PC-9 (cell line): ENCODE measurements at regions not wholly inside any gene's neighbourhood (a gene's known extent, or its start where the extent isn't known, plus 50 kb on each side); places are given as distances from the start of the nearest gene placed in this dataset.

Experiments used
- BruUV-seq: library from RNA; stranded (reverse); fragments of 400-500 nt; replicated peaks from 2 replicates; lab custom pipeline; 2021; lab: Mats Ljungman, UMichigan
- CTCF ChIA-PET: fragments of 300-600 bp; sonication (Branson Sonifier 250); formaldehyde crosslinking; loops from one replicate; lab custom pipeline; 2022; ENCODE audit warnings: antibody characterized with exemption; lab: Charles Lee
- POLR2A ChIA-PET: fragments of 300-600 bp; sonication (Branson Sonifier 250); formaldehyde crosslinking; loops from one replicate; lab custom pipeline; 2022; ENCODE audit warnings: antibody characterized with exemption; ENCODE audit not compliant: unreplicated experiment; lab: Charles Lee
- DNase-seq, 2 experiments: peaks; one replicate each; pipeline versions ENCODE4 v3.0.0 to v3.0.0-alpha.2; 2015 to 2022; ENCODE audit warnings: mixed read lengths in 1 of 2
- H2AFZ ChIP-seq: fragments of 200-600 bp; sonication (generic); 2 replicates; pipeline ENCODE4 v1.8.1; 2017; ENCODE audit warnings: antibody characterized with exemption
- H3F3A ChIP-seq: fragments of 200-600 bp; sonication (generic); 2 replicates; pipeline ENCODE4 v1.8.1; 2017; ENCODE audit warnings: antibody characterized with exemption, mild to moderate bottlenecking, low read depth; ENCODE audit not compliant: insufficient read depth
- H3K27ac ChIP-seq: fragments of 200-600 bp; sonication (generic); 2 replicates; pipeline ENCODE4 v1.6.1; 2016; ENCODE audit warnings: mixed run types
- H3K27me3 ChIP-seq: fragments of 200-600 bp; sonication (generic); 2 replicates; pipeline ENCODE4 v1.6.1; 2016; ENCODE audit warnings: low read depth, mixed run types; ENCODE audit not compliant: insufficient read depth
- H3K36me3 ChIP-seq: fragments of 200-600 bp; sonication (generic); 2 replicates; pipeline ENCODE4 v1.6.1; 2016; ENCODE audit warnings: low read depth, mixed run types
- H3K4me1 ChIP-seq: fragments of 200-600 bp; sonication (generic); replicated peaks from 2 replicates; pipeline ENCODE4 v1.6.1; 2016; ENCODE audit warnings: mixed run types; ENCODE audit not compliant: insufficient read depth
- H3K4me2 ChIP-seq: fragments of 200-600 bp; sonication (generic); 2 replicates; pipeline ENCODE4 v1.6.1; 2017; ENCODE audit warnings: mixed run types
- H3K4me3 ChIP-seq: fragments of 200-600 bp; sonication (generic); 2 replicates; pipeline ENCODE4 v1.6.1; 2016; ENCODE audit warnings: mixed run types
- H3K79me2 ChIP-seq: fragments of 200-600 bp; sonication (generic); 2 replicates; pipeline ENCODE4 v1.6.1; 2017; ENCODE audit warnings: low read depth, mixed run types
- H3K9me2 ChIP-seq: fragments of 200-600 bp; sonication (generic); 2 replicates; pipeline ENCODE4 v1.8.1; 2017; ENCODE audit warnings: mild to moderate bottlenecking; ENCODE audit not compliant: insufficient read depth
- H3K9me3 ChIP-seq: fragments of 200-600 bp; sonication (generic); 2 replicates; pipeline ENCODE4 v1.8.1; 2016; ENCODE audit warnings: low read depth; ENCODE audit not compliant: insufficient read depth
- H4K20me1 ChIP-seq: fragments of 200-600 bp; sonication (generic); 2 replicates; pipeline ENCODE4 v1.8.1; 2017; ENCODE audit not compliant: insufficient read depth
- CTCF ChIP-seq: fragments of 200-600 bp; sonication (generic); conservative IDR thresholded peaks from 2 replicates; pipeline ENCODE4 v1.6.1; 2017; ENCODE audit warnings: mixed run types, antibody characterized with exemption, mild to moderate bottlenecking, moderate library complexity
- EZH2 ChIP-seq: fragments of 200-600 bp; sonication (generic); IDR thresholded peaks from 2 replicates; pipeline ENCODE4 v1.8.0; 2017; ENCODE audit warnings: antibody characterized with exemption, low read depth
- intact Hi-C: fragments of 100-400 bp; cut with micrococcal nuclease; formaldehyde crosslinking; loops from one replicate; pipeline ENCODE4 v1.10.0; 2022; ENCODE audit not compliant: unreplicated experiment

- Histone ChIP-seq H3F3A (no peaks in the 10 kb centered on the region), H3K9me3 (peaks cover under 1% of the 10 kb centered on the region; the same call in 1 of the 2 replicates), H3K36me3 (no peaks in the 10 kb centered on the region), H4K20me1 (no peaks in the 10 kb centered on the region), H3K4me3 (no peak overlapping the region), H3K4me2 (no peak overlapping the region), H2AFZ (no peak overlapping the region), H3K9me2 (no peaks in the 10 kb centered on the region), H3K27me3 (no peaks in the 10 kb centered on the region), H3K27ac (no peak overlapping the region), H3K79me2 (no peaks in the 10 kb centered on the region), H3K4me1 (peaks cover 8% of the 10 kb centered on the region; the same call in 1 of the 2 replicates)
- ChIA-PET POLR2A (no interaction called here), CTCF (no interaction called here)
- TF ChIP-seq CTCF (no peak), EZH2 (no peak)
- no TSS peak for BruUV-seq
- no peak for DNase-seq
- intact Hi-C loops = loop anchor here (10.0 kb wide), 1 partner anchor 92 kb away; no protein-coding TSS in a partner anchor
Observed at GRCh38 chr3:24062916-24063315, 117.8 kb downstream of the NR1D2 start.
